ENCODE measurements at regions not wholly inside any gene's neighbourhood (a gene's known extent, or its start where the extent isn't known, plus 50 kb on each side); places are given as distances from the start of the nearest gene placed in this dataset.

DNA sequence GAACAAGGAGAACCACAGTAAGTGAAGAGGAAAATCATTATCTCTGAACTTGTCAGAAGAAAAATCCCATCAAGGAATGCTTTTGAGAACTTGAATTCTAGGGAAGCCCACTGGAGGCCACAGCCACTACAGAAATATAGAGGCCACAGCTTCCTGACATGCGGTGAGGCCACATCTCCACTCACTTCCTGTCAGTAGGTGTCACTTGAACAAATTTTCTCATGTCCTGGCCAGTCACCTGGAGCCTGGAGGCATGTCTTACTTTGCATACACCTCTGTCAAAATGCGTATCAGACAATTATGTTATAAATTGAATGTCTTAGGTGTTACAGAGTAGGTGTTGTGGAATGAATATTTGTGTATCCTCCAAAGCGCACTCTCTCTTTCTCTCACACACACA lies 370.3 kb downstream of the DAD1 start:
- peaks cover 28% of the 10 kb centered on the region for H3K27me3 Mint-ChIP-seq
- H3K4me1 Mint-ChIP-seq: peaks cover 15% of the 10 kb centered on the region
- no peak overlapping the region for H3K27ac Mint-ChIP-seq
- TF ChIP-seq EZH2 (IDR thresholded peaks at IDR 0.05; ENCODE audit: borderline replicate concordance, insufficient read depth, low read depth, low read length, poor library complexity, severe bottlenecking): no peak
- TF ChIP-seq, protein P1, sequence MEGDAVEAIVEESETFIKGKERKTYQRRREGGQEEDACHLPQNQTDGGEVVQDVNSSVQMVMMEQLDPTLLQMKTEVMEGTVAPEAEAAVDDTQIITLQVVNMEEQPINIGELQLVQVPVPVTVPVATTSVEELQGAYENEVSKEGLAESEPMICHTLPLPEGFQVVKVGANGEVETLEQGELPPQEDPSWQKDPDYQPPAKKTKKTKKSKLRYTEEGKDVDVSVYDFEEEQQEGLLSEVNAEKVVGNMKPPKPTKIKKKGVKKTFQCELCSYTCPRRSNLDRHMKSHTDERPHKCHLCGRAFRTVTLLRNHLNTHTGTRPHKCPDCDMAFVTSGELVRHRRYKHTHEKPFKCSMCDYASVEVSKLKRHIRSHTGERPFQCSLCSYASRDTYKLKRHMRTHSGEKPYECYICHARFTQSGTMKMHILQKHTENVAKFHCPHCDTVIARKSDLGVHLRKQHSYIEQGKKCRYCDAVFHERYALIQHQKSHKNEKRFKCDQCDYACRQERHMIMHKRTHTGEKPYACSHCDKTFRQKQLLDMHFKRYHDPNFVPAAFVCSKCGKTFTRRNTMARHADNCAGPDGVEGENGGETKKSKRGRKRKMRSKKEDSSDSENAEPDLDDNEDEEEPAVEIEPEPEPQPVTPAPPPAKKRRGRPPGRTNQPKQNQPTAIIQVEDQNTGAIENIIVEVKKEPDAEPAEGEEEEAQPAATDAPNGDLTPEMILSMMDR (IDR thresholded peaks at IDR 0.05): no peak
- intact Hi-C loops (cut with micrococcal nuclease): no loop called here
- Histone ChIP-seq H3K9me3 (ENCODE audit: control extremely low read depth in 1 of 3, control insufficient read depth in 2 of 3, insufficient read depth in 1 of 3, low read length in 2 of 3) (peaks cover 0 to 2% (median 0%) of the 10 kb centered on the region in 3 donors), H3K27ac (ENCODE audit: low read length in 2 of 2) (no peak overlapping the region), H3K9ac (ENCODE audit: low read length) (no peak overlapping the region), H3K4me3 (ENCODE audit: control extremely low read depth in 1 of 5, extremely low read depth in 1 of 5, insufficient read depth in 1 of 5, low read depth in 2 of 5, low read length in 4 of 5) (no peak overlapping the region), H3K4me2 (replicated peaks; ENCODE audit: low read depth, low read length, poor library complexity, severe bottlenecking) (no peak overlapping the region), H3K27me3 (replicated peaks in 1 of 4; ENCODE audit: control extremely low read depth in 1 of 4, control insufficient read depth in 3 of 4, insufficient read depth in 4 of 4, low read length in 3 of 4) (peaks cover 0 to 23% (median 8%) of the 10 kb centered on the region in 4 experiments), H3K79me2 (ENCODE audit: control insufficient read depth, insufficient read depth, low read length) (no peaks in the 10 kb centered on the region), H4K20me1 (ENCODE audit: control insufficient read depth, insufficient read depth, low read length, poor library complexity, severe bottlenecking) (no peaks in the 10 kb centered on the region), H3K36me3 (replicated peaks in 1 of 2; ENCODE audit: control extremely low read depth in 1 of 2, control insufficient read depth in 1 of 2, extremely low read depth in 1 of 2, insufficient read depth in 2 of 2, low read length in 1 of 2) (no peaks in the 10 kb centered on the region), H3K4me1 (ENCODE audit: control insufficient read depth in 2 of 2, insufficient read depth in 2 of 2, low read length in 2 of 2) (peaks cover 6 to 8% of the 10 kb centered on the region in 2 donors), H2AFZ (ENCODE audit: insufficient read depth, low read depth, low read length, poor library complexity, severe bottlenecking) (no peak overlapping the region)
- DNase-seq (peak; percentile 24), ATAC-seq (ENCODE audit: low read depth) (no peak)
- 11% methylated on average over 1 of the region's 3 CpGs for WGBS (ENCODE audit: insufficient coverage)
- ChIA-PET POLR2A (no interaction called here), CTCF (interaction anchor here (0.7 to 2.3 kb wide), 3 partner anchors 7 to 195 kb away, joined by 3 to 6 read pairs (median 5); no protein-coding TSS in a partner anchor)
- H3K9me3 Mint-ChIP-seq (ENCODE audit: insufficient read depth): no peaks in the 10 kb centered on the region
- no peak overlapping the region for H3K4me3 Mint-ChIP-seq

GRCh38 chr14:22213120-22213519 lies 375.9 kb downstream of the DAD1 start:
- peaks cover 0 to 1% (median 0%) of the 10 kb centered on the region in 3 donors for H3K9me3 ChIP-seq (ENCODE audit: control extremely low read depth in 1 of 3, control insufficient read depth in 2 of 3, insufficient read depth in 1 of 3, low read length in 2 of 3)
- no peak overlapping the region for H3K4me2 ChIP-seq (replicated peaks; ENCODE audit: low read depth, low read length, poor library complexity, severe bottlenecking)
- no peak overlapping the region for H3K27ac Mint-ChIP-seq
- no peak overlapping the region for H3K4me3 ChIP-seq (ENCODE audit: control extremely low read depth in 1 of 5, extremely low read depth in 1 of 5, insufficient read depth in 1 of 5, low read depth in 2 of 5, low read length in 4 of 5)
- H2AFZ ChIP-seq (ENCODE audit: insufficient read depth, low read depth, low read length, poor library complexity, severe bottlenecking): no peak overlapping the region
- H3K4me1 ChIP-seq (ENCODE audit: control insufficient read depth in 2 of 2, insufficient read depth in 2 of 2, low read length in 2 of 2): no peaks in the 10 kb centered on the region
- no peak for ATAC-seq (ENCODE audit: low read depth)
- no peaks in the 10 kb centered on the region for H3K9me3 Mint-ChIP-seq (ENCODE audit: insufficient read depth)
- POLR2A ChIA-PET: no interaction called here
- no peak for TF ChIP-seq EZH2 (IDR thresholded peaks at IDR 0.05; ENCODE audit: borderline replicate concordance, insufficient read depth, low read depth, low read length, poor library complexity, severe bottlenecking)
- TF ChIP-seq, protein P1 (IDR thresholded peaks at IDR 0.05): no peak
- intact Hi-C loops (cut with micrococcal nuclease): no loop called here
- H3K27ac ChIP-seq (ENCODE audit: low read length in 2 of 2): no peak overlapping the region
- H3K4me3 Mint-ChIP-seq: no peak overlapping the region
- H3K27me3 Mint-ChIP-seq: peaks cover 39% of the 10 kb centered on the region
- H3K27me3 ChIP-seq (replicated peaks in 1 of 4; ENCODE audit: control extremely low read depth in 1 of 4, control insufficient read depth in 3 of 4, insufficient read depth in 4 of 4, low read length in 3 of 4): peaks cover 0 to 25% (median 3%) of the 10 kb centered on the region in 4 experiments
- CTCF ChIA-PET: interaction anchor here (1.4 kb wide), 1 partner anchor 12 kb away, joined by 4 read pairs; no protein-coding TSS in a partner anchor
- no CpG with 5 or more reads among the region's 3 CpGs for WGBS (ENCODE audit: insufficient coverage)
- no peak for DNase-seq
- H4K20me1 ChIP-seq (ENCODE audit: control insufficient read depth, insufficient read depth, low read length, poor library complexity, severe bottlenecking): no peaks in the 10 kb centered on the region
- H3K36me3 ChIP-seq (replicated peaks in 1 of 2; ENCODE audit: control extremely low read depth in 1 of 2, control insufficient read depth in 1 of 2, extremely low read depth in 1 of 2, insufficient read depth in 2 of 2, low read length in 1 of 2): no peaks in the 10 kb centered on the region
- no peak overlapping the region for H3K9ac ChIP-seq (ENCODE audit: low read length)
- no peaks in the 10 kb centered on the region for H3K4me1 Mint-ChIP-seq
- H3K79me2 ChIP-seq (ENCODE audit: control insufficient read depth, insufficient read depth, low read length): no peaks in the 10 kb centered on the region
